ENCODE measurements at regions not wholly inside any gene's neighbourhood (a gene's known extent, or its start where the extent isn't known, plus 50 kb on each side); places are given as distances from the start of the nearest gene placed in this dataset.
A peak's percentile ranks its signal among the peaks of the same experiment; 100 is the strongest.

DNA sequence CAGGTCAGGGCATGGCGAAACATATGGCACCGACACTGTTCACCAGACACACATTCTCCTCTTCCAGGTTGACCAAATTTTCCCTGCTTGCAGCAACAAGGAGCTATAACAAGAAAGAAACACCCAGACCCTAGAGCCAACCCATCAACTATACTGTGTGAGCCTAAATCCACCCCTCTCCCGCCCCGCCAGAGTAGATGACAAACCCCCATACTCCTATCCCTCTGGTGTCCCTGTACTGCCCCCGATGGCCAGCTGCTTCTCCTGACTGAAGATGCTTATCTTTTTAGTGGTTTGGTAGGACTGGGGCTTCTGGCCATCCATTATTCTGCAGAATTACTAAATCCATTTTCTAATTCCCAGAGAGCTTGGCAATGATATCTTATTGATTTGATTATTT is 70.1 kb upstream of the EEPD1 start:
- TF ChIP-seq CTCF (IDR thresholded peaks at IDR 0.05; ENCODE audit: control insufficient read depth, insufficient read depth, low read depth, low read length, missing control alignments): no peak
- no peak for DNase-seq (ENCODE audit: low read depth)

DNA sequence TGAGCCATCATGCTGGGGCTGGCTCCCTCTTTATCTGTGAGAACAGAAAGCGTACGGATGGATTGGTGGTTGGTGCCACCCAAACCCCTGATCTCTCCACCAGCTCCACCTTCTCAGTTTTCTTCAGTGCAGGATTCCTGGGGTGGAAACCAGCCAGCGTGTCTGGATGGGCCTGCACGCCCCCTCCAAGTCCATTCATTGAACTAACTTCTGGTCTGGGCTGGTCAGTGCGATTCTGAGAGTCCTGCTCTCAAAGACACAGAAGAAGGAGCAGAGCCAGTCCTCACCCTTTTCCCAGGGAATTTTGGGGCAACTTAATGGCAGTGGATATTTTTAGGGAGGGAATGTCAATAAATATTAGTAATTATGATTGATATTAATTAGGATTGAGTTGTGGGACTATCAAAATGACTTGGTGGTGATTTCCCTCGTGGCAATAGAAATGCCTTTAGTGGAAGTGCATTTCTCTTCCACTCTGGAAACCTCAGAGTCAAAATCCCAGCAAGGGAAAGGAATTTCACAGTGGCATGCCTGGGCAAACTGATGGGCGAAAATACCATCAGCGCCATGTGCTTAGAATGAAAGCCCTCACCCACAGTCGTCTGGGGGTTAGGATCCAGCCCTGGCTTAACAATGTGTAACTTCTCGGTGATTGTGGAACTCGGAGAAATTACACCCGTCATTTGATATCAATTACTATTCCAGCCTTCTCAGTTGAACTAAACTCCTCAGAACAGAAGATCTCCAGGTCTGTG is 69.3 kb upstream of the EEPD1 start:
- H3K4me3 ChIP-seq (ENCODE audit: control insufficient read depth, low read depth, low read length): no peak overlapping the region
- no peak for DNase-seq (ENCODE audit: low read depth)
- no peak for TF ChIP-seq CTCF (IDR thresholded peaks at IDR 0.05; ENCODE audit: control insufficient read depth, insufficient read depth, low read depth, low read length, missing control alignments)

More for the DNA sequence above, 70.1 kb upstream of the EEPD1 start:
- H3K4me3 ChIP-seq (ENCODE audit: control insufficient read depth, low read depth, low read length): no peak overlapping the region

DNA sequence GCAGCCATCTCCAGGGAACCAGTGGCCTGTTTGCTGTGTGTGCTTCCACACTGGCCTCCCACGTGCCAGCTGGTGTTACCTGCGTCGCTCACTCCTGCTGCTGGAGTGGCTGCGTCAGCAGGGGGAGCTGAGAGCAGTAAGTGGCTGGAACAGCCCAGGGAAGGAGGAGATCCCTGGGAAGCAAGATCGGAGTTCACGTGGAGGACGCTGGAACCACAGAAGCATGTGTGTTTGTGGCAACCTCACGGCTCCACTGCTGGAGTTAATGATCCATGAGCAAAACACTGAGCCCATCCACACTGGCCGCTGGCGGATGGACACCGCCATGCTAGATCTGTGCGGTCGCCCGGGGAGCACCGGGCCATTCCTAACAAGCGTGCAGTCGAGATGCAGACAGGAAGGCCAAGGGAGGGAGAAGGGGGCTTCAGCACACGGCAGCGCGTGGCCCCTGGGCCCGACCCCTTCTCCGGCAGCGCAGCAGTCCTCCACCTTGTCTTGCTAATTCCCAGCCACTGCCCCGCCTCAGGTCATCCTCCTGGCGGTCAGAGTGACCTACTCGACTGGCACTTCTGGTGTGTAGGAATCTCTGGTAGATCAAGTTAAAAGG is 68.5 kb upstream of the EEPD1 start:
- no peak overlapping the region for H3K4me3 ChIP-seq (ENCODE audit: control insufficient read depth, low read depth, low read length)
- TF ChIP-seq CTCF (IDR thresholded peaks at IDR 0.05; ENCODE audit: control insufficient read depth, insufficient read depth, low read depth, low read length, missing control alignments): peak; percentile 49
- peak; percentile 8 for DNase-seq (ENCODE audit: low read depth)

DNA sequence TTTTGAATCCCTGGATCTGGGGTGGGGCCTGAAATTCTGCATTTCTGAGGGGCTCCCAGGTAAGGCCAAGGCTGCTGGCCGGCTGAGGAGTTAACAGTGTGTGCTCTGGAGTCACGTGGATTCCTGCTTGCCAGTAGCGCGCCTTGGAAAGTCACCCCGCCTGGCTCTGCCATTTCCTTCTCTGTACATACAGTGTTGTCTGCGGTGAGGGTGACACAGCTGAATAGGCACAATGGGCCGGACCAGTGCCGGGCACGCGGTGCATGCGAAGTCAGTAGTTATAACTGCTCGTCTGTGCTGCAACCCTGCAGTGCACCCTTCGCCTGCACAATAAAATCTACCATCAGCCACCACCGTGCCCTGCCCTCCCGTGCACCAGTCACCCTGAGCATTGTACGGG is 68.0 kb upstream of the EEPD1 start:
- H3K4me3 ChIP-seq (ENCODE audit: control insufficient read depth, low read depth, low read length): no peak overlapping the region
- no peak for DNase-seq (ENCODE audit: low read depth)
- TF ChIP-seq CTCF (IDR thresholded peaks at IDR 0.05; ENCODE audit: control insufficient read depth, insufficient read depth, low read depth, low read length, missing control alignments): no peak

- DNase-seq (ENCODE audit: low read depth): no peak
- H3K4me3 ChIP-seq (ENCODE audit: control insufficient read depth, low read depth, low read length): no peak overlapping the region
- no peak for TF ChIP-seq CTCF (IDR thresholded peaks at IDR 0.05; ENCODE audit: control insufficient read depth, insufficient read depth, low read depth, low read length, missing control alignments)
These were observed 66.5 kb upstream of the EEPD1 start for GRCh38 chr7:36086571-36086970.

DNA sequence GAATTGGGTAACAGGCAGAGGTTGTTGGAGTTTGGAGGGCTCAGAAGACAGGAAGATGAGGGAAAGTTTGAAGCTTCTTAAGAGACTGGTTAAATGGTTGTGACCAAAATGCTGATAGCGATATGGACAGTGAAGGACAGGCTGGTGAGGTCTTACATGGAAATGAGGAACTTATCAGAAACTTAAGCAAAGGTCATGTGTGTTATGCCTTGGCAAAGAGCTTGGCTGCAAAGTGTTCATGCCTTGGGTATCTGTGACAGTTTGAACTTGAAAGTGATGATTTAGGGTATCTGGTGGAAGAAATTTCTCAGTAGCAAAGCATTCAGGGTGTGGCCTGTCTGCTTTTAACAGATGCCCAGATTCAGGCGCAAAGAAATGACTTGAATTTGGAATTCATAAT is 64.5 kb upstream of the EEPD1 start:
- no peak for TF ChIP-seq CTCF (IDR thresholded peaks at IDR 0.05; ENCODE audit: control insufficient read depth, insufficient read depth, low read depth, low read length, missing control alignments)
- DNase-seq (ENCODE audit: low read depth): no peak
- no peak overlapping the region for H3K4me3 ChIP-seq (ENCODE audit: control insufficient read depth, low read depth, low read length)
